Cardiac fibroblast (primary cell): ENCODE measurements at regions not wholly inside any gene's neighbourhood (a gene's known extent, or its start where the extent isn't known, plus 50 kb on each side); places are given as distances from the start of the nearest gene placed in this dataset.

ENCODE experiments used
- DNase-seq, 2 donors: peaks; one replicate each; pipeline versions ENCODE4 v3.0.0 to v3.0.0-alpha.2; 2010; ENCODE audit warnings: low read depth in 2 of 2
- H3K4me3 ChIP-seq, 2 donors: replicated peaks in 1 of 2; 1 replicate in 1 of 2; 2 replicates in 1 of 2; pipeline ENCODE4 v1.5.1; 2011; ENCODE audit warnings: low read depth in 2 of 2, low read length in 2 of 2, mild to moderate bottlenecking in 2 of 2, moderate library complexity in 1 of 2
- TF ChIP-seq, protein P1 (sequence below): IDR thresholded peaks from one replicate; pipeline ENCODE4 v1.5.1; 2011; ENCODE audit warnings: low read depth, mild to moderate bottlenecking, low read length, inconsistent platforms

GRCh38 chr3:194738254-194739093 is 52.8 kb downstream of the FAM43A start:
- DNase-seq, result peak; percentile 70
- TF ChIP-seq, protein P1, sequence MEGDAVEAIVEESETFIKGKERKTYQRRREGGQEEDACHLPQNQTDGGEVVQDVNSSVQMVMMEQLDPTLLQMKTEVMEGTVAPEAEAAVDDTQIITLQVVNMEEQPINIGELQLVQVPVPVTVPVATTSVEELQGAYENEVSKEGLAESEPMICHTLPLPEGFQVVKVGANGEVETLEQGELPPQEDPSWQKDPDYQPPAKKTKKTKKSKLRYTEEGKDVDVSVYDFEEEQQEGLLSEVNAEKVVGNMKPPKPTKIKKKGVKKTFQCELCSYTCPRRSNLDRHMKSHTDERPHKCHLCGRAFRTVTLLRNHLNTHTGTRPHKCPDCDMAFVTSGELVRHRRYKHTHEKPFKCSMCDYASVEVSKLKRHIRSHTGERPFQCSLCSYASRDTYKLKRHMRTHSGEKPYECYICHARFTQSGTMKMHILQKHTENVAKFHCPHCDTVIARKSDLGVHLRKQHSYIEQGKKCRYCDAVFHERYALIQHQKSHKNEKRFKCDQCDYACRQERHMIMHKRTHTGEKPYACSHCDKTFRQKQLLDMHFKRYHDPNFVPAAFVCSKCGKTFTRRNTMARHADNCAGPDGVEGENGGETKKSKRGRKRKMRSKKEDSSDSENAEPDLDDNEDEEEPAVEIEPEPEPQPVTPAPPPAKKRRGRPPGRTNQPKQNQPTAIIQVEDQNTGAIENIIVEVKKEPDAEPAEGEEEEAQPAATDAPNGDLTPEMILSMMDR, result no peak
- no peak overlapping the region for H3K4me3 ChIP-seq

GRCh38 chr3:194739498-194740284 is 54.0 kb downstream of the FAM43A start:
- DNase-seq, result peak; percentile 16 to 47
- no peak overlapping the region for H3K4me3 ChIP-seq
- TF ChIP-seq, protein P1, result no peak

DNA sequence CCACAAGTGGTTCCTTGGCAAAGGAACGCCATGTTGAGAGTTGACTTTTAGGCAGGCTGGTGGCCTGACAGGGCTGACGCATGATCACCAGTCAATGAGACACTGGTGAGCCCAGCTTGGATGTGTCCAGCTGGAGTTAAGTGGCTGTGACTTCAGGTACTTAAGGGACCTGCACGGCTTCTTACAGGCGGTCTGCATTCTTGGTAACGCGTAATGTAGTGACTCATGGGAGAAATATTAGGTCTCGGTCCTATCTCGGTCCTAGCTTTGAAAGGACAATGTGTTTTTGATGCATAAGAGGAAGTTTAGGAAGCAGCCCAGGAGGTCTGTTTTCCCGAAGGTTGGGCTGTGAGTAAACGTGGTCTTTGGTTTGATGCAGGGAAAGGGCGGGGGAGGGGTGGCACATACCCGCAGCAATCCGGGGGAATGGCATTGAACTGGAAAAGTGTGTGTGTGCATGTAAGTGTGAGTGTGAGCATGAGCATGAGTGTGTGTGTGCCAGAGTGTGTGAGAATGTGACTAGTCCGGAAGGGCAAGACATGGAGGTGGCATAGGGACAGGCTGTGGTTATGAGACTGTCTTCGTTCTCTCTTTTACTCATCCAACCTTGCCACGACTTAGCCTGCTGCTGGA is 55.3 kb downstream of the FAM43A start:
- DNase-seq, result peak; percentile 79 to 89
- TF ChIP-seq, protein P1, result no peak
- no peak overlapping the region for H3K4me3 ChIP-seq

GRCh38 chr3:194741916-194742315 is 56.2 kb downstream of the FAM43A start:
- no peak for DNase-seq
- TF ChIP-seq, protein P1, result no peak
- H3K4me3 ChIP-seq, result no peak overlapping the region

GRCh38 chr3:194744826-194745225 is 59.1 kb downstream of the FAM43A start:
- TF ChIP-seq, protein P1, result no peak
- no peak for DNase-seq
- H3K4me3 ChIP-seq, result no peak overlapping the region

- no peak overlapping the region for H3K4me3 ChIP-seq
- TF ChIP-seq, protein P1, result no peak
- DNase-seq, result no peak
These were observed 59.9 kb downstream of the FAM43A start for GRCh38 chr3:194745422-194746184.
